ENCODE measurements at regions not wholly inside any gene's neighbourhood (a gene's known extent, or its start where the extent isn't known, plus 50 kb on each side); places are given as distances from the start of the nearest gene placed in this dataset.

DNA sequence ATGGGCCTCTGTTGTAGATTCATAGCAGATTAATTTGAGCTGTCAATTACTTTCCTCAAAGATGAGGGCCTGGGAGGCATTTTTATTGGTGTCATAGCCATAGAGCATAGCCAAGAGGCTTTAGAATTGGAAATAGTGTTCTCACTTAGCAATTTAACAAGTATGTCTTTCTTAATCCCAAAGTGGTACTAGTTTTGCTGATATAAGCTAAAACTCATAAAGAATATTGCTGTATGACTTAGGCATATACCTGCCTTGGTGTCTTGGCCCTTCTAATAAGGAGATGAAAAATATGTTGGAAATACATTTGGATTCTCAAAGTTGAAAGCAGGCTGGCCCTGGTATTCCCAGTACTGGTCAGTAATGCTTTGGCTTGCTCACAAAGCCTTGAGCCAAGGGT is 221.5 kb upstream of the CXCL13 start:
- Histone ChIP-seq H3K4me2 (ENCODE audit: insufficient read depth, insufficient read length, low read length) (no peak overlapping the region), H3T11ph (ENCODE audit: low read length) (no peak overlapping the region)

More for the DNA sequence above, 221.5 kb upstream of the CXCL13 start:
- peaks cover 7% of the 10 kb centered on the region; the same call in 1 of the 2 replicates for H3K4me1 ChIP-seq (ENCODE audit: insufficient read depth, low read length)
- H3K27ac ChIP-seq (ENCODE audit: insufficient read length, low read depth, low read length), result no peak overlapping the region
- no peak overlapping the region for H2BK15ac ChIP-seq (ENCODE audit: low read depth, low read length)
- Mint-ChIP-seq H3K9me3 (no peaks in the 10 kb centered on the region; a peak in 1 of 5 replicates), H3K27me3 (ENCODE audit: low read depth) (0 out of 2 replicates have a peak, but pooled peaks cover 2% of the 10 kb centered on the region), H3K36me3 (ENCODE audit: insufficient read depth in 1 of 3, low read depth in 3 of 3) (no peaks in the 10 kb centered on the region), H3K4me1 (peaks cover 16 to 18% of the 10 kb centered on the region in 2 experiments), H3K4me3 (no peak overlapping the region), H3K27ac (no peak overlapping the region)
- no peak overlapping the region for H4K91ac ChIP-seq (ENCODE audit: insufficient read length, low read depth, low read length)
- H2BK12ac ChIP-seq (ENCODE audit: insufficient read length, low read depth, low read length), result no peak overlapping the region
- no peak overlapping the region for H3K18ac ChIP-seq (ENCODE audit: insufficient read length, low read depth, low read length)
- H3K23me2 ChIP-seq (ENCODE audit: insufficient read length, low read depth, low read length, poor library complexity, severe bottlenecking), result no peaks in the 10 kb centered on the region
- no peaks in the 10 kb centered on the region for H3K27me3 ChIP-seq (ENCODE audit: insufficient read depth, low read length)
- H2AK5ac ChIP-seq (ENCODE audit: insufficient read length, low read length), result no peak overlapping the region
- H3K79me2 ChIP-seq (ENCODE audit: insufficient read depth, low read length), result no peaks in the 10 kb centered on the region
- H3K9ac ChIP-seq (ENCODE audit: extremely low read depth, insufficient read length, low read length), result no peak overlapping the region
- no peak overlapping the region for H3K4ac ChIP-seq (ENCODE audit: low read depth, low read length)
- H3K9me3 ChIP-seq (ENCODE audit: control insufficient read depth, low read depth, low read length), result no peaks in the 10 kb centered on the region
- H3K14ac ChIP-seq (ENCODE audit: insufficient read depth, low read length), result no peak overlapping the region
- no peaks in the 10 kb centered on the region for H4K20me1 ChIP-seq (ENCODE audit: control insufficient read depth, insufficient read depth, insufficient read length)
- no peak for DNase-seq
- H2BK20ac ChIP-seq (ENCODE audit: low read depth, low read length, poor library complexity, severe bottlenecking), result no peak overlapping the region
- H2BK5ac ChIP-seq (ENCODE audit: insufficient read length, low read length), result no peak overlapping the region
- no peak overlapping the region for H4K5ac ChIP-seq (ENCODE audit: insufficient read length, low read depth, low read length)
- H3K79me1 ChIP-seq (ENCODE audit: insufficient read depth, low read depth, low read length, poor library complexity, severe bottlenecking), result no peaks in the 10 kb centered on the region
- no peak overlapping the region for H2BK120ac ChIP-seq (ENCODE audit: low read depth, low read length, poor library complexity, severe bottlenecking)
- no peak overlapping the region for H3K56ac ChIP-seq (ENCODE audit: insufficient read length, low read depth, low read length)
- H2AFZ ChIP-seq (ENCODE audit: low read length), result no peak overlapping the region
- no peak overlapping the region for H3K23ac ChIP-seq (ENCODE audit: insufficient read length, low read depth, low read length)
- H4K8ac ChIP-seq (replicated peaks; ENCODE audit: insufficient read length, low read depth, low read length), result no peak overlapping the region
- TF ChIP-seq CTCF (conservative IDR thresholded peaks at IDR 0.05), result no peak
